NCI-H82 treated with DMSO at 0.1 percent for 48 hours (cell line): ENCODE measurements at regions not wholly inside any gene's neighbourhood (a gene's known extent, or its start where the extent isn't known, plus 50 kb on each side); places are given as distances from the start of the nearest gene placed in this dataset.

Experiments
- DNase-seq: peaks from one replicate; lab custom pipeline; 2025; ENCODE audit not compliant: unreplicated experiment; lab: John Stamatoyannopoulos, UW

DNA sequence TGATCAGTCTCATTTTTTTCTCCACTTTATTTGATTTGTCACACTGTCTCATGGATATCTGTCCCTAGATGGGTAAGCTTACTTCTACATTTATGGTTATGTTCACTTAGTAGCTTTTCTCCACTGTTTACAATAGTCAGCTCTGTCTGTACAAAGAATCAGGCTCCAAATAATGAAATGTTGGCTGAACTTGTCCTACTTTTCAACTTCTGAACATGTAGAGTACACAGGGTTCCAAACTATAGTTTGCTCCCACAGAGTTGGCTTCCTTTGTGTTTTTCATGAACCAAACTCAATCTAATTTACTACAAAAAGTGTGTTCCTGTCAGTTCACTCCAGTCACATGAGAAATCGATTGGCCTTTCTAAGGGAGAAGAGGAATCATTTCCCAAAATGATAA lies 175.0 kb downstream of the CCDC71L start:
- no peak for DNase-seq

DNA sequence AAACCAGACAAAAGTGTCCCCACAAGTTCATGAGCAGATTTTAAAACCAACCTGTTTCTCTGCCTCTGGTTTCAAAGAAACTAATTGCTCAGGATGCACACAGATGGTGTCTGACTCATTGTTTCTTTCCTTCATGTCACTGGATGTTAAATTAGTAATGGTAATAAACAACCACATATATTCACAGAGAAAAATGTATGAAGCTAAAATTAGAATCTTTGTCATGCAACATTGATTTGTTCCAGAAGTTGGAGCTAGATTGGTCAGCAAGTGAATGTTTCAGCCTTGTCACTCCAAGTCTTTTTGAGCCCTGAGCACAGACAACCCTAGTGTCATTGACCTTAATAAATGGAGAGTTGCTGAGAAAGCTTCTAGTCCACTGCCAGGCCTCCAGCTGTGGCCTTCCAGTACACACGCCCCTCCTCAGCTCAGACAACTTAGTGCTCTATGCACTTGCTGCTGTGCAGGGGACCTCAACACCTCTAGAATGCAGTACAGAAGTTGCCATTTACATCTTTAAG lies 175.9 kb downstream of the CCDC71L start:
- DNase-seq = no peak

DNA sequence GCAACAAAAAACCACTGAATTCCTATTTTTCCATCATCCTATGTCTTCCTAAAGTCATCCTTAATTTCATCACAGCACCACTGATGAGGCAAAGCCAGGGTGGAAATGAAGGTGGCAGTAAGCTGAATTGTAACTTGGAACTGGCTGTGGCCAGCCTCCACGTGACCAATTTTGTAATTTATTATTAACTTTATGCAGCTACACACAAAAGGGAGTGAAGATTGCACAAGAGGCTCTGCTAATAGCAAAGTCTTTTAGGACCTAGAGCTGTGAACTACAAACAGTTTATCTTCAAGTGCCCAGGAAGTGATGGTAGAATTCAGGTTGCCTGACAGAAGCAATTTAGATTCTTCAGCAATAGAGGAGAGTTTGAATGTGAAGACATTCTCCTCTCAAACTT lies 176.4 kb downstream of the CCDC71L start:
- no peak for DNase-seq

DNA sequence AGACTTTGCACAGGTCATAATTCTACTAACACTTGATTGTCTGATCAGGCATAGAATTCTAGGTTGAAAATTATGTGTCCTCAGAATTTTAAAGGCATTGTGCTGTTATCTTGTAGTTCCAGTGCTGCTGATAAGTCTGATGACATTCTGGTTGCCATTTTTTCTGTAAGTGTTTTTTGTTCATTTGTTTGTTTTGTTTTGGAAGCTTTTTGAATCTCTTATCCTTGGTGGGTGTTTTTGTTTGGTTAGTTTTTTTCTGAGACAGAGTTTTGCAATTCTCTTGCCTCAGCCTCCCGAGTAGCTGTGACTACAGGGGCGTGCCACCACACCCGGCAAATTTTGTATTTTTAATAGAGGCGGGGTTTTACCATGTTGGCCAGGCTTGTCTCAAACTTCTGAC lies 178.9 kb downstream of the CCDC71L start:
- no peak for DNase-seq

DNA sequence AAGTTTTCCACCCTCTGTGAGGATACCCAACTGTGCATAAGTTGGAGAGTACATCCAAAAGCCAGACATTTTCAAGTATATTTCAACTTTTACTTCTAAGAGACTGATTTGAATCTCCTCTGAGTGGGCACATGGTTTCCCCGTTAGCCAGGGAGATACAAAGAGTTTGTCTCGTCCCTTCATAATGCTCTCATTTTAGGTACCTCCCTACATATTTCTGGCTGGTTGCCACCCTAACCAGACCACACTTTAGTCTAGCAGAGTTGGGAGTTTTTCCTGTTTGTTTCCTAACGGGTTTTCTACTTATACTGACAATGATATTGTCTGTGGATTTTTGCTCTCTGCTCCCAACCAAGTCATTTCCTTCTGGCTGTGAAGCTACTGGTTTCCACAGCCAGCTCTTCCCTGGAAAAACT lies 180.3 kb downstream of the CCDC71L start:
- DNase-seq = no peak

DNA sequence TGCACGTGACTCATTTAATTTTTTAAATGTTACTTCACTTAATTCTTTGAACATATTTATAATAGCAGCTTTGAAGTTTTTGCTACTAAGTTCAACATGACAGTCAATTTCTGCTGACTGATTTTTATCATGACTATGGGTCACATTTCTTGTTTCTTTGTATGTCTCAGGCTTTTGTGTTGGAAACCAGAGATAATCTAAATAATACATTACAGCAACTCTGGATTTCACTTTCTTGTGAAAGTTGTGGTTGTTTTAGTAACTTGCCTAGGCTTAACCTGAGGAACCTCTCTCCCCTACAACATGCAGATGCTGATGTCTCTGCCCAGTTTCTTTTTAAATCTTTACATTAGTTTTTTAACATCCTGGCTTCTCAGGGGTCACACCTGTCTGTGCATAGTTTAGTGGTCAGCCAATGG lies 180.8 kb downstream of the CCDC71L start:
- DNase-seq = no peak

DNA sequence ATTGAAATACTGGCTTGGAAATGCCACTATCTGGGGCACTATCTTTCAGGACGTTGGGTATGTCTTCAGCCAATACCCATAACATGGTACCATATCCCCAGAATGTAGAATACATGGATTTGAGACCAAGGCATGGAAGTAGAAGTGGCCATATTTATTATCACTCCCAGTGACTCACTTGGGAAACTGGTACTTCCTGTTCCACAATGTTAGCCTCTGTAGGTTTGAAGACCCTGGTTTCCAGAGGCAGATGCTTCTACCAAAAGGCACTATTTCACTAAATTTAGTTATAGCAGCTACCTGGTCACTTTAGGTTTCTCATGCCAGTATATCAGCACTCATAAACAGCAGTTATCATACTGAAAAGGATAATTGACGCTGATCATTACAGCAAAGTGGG lies 184.2 kb downstream of the CCDC71L start:
- DNase-seq = no peak

DNA sequence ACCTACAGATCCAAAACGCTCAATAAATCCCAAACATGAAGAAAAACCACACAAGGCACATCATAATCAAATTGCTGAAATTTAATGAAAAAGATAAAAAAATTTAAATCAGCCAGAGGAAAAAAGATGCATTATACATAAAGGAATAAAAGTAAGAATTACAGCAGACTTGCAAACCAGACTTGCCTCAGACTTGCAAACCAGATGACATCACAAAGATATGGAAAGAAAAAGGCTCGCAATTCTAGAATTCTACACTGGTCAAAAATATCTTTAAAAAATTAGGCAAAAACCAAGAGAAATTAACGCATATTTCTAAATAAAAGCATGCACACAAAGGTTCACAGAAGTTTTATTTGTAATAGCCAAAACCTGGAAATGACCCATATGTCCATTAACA lies 188.0 kb upstream of the NAMPT start:
- DNase-seq = no peak

DNA sequence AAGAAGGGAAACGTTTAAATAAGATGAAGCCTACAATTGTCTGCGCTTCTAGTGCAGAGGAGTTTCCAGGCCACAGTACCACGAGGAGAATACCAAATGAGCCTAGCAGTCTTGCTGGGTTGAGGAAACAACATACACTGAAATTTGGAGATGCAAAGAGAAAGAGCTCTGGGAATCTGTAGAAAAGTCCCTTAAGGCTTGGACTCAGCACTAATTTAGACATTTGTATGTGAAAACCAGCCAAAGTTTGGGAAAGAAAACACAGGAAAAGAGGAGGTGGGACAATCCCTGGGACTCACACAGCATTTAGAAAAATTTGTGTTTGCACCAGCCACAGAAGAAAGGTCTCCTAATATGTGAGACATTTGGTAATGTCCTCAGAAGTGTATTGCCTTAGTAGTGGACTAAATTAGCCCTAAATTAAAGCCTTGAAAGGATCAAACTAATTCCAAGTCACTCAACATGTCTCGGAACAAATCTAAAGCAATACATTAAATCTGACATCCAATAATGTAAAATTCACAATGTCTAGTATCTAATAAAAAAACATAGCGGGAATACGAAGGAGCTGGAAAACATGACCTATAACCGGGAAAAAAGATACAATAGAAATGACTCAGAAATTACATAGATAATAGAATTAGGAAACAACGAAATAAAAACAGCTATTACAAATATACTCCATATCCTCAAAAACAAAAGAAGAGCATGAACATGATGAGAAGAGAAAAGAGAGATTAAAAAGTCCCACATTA lies 187.1 kb upstream of the NAMPT start:
- DNase-seq = no peak

DNA sequence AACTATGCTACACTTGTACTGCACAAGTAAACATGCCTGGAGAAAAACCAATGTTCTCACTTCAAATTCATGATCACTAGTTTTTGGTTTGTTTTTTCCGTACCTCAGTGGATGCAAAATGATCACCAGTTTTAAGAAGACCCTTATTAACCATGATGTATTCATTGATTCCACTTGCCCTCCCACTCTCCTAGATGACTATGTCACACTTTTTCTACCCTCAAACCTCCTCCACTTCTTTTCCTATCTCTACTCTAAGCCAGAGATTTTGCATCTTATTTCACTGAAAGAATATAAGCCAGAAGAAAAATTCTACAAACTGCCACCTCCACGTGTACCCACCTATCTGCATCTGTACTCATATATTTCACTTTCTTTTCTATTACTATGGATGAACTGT lies 186.2 kb upstream of the NAMPT start:
- DNase-seq = no peak

DNA sequence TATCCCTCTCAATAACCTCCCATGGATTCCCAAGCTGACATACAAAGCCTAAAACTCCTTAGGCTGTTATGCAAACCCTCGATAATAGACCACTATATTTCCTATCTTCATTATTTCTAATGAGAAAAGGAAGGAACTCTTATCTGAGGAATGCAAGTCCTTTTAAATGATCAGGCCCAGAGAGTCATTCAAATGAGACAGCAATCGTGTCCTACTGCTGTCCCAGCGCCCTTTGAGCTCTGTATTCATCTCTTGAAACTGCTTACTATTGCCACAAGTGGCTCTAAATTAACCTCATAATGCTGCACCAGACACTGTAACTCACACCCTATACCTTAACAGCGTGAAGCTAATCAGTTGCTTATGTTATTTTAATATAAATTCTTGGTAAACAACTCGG lies 182.1 kb upstream of the NAMPT start:
- DNase-seq = no peak

DNA sequence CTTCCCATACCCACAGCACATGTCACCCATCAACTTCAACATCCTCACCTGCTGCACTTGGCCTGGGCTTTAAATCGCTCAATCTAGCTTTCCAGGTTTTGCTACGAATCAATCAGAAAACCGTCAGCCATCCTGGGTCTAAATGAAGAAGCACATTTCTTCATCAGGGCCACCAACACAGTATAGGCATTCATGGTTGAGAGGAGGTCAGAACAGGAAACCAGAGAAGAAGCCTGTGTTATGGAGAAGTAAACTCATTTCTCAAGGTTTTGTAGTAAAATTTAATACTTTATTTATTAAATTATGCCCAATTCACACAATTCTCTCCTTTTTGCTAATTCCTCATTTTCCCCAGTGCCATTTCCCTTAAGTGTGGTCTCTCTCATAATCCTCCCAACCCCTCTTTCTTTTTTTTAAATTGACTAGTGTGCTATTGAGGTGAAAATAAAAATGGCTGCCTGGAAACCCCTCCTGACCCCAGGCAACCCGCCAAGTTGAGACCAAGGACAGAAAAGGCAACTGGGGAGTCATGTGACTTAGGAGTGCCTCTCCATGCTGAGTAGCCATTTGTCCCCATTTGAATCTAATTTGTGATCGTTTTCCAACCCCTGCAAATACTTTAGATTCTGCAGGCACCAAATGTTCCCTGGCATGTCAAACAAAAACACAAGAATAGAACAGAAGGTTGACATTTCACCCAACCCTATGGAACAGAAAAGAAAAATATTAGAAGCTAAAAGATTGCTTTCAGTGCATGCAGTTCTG lies 181.1 kb upstream of the NAMPT start:
- DNase-seq = no peak

DNA sequence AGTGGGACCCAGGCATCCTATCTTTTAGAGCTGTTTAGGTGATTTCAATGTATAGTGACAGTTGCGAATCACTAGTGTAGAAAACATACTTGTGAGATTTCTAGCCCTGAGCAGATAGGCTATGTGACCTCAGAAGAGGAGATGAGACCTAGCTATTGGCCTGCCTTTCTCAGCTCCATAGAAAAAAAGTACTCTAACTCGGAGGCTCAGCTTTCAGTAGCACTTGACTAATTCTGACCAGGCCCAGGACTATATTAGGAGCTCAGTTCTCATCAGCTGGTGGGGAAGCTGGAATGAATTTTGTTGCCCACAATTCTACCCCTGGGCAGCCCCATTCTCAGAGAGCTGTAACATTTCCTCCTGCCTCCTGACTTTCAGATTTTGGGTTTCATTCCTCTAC lies 179.9 kb upstream of the NAMPT start:
- DNase-seq = no peak

DNA sequence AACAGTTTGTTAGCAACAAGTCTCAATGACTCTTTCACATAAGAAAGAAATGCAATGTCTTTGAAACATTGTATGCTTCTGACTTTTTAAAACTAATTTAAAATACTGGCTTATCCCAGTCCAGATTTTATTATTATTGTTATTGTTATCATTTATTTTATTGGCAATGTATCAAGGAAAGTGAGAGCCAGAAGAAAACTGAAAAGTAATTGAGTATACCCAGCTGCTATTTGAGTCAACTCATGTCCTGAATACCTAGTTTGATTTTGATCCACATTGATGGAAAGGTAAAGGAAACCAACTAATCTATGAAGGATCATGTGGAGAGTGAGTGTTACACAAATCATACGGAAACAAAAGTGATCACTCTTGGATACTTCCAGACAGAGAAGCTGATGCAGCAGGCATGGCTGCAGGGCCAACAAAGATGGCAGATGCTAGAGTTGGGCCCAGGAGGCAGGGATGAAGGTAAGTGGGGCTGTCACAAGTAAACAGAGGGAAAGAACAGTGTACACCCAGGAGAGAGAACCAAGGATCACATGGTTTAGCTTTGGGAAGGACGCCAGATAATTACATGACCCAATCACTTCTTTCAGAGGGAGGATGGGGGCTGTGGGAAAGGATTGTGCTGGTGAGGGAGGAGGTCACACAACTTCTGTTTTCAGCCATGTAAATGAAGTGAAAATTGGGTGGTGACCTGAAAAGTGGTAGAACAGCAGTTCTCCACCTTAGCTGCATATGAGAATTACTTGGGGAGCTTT lies 179.2 kb upstream of the NAMPT start:
- no peak for DNase-seq

DNA sequence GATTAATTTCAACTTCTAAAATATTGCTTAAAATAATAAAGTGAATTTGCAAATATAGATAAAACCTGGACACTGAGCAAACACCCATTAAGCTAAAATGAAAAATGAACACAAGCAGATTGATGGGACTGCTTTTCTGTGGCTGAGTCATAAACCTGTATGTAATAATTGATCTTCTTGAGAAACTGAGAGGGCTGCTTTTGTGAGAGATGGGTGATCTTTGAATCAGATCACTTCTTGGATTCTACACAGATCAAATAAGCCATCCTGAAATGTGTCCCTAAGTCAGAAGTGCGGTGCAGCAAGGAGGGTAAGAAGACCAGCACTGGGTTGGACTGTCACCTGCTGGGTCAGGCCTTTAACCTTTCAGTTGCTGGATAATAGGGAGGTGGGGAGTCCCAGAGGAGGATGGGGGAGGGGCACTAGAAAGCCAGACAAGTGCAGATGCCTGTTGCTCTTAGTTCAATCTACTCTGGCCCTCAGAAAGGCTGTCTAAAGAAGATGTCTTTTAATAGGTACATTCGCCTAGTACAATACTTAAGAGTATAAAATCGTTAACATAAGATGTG lies 178.2 kb upstream of the NAMPT start:
- no peak for DNase-seq

DNA sequence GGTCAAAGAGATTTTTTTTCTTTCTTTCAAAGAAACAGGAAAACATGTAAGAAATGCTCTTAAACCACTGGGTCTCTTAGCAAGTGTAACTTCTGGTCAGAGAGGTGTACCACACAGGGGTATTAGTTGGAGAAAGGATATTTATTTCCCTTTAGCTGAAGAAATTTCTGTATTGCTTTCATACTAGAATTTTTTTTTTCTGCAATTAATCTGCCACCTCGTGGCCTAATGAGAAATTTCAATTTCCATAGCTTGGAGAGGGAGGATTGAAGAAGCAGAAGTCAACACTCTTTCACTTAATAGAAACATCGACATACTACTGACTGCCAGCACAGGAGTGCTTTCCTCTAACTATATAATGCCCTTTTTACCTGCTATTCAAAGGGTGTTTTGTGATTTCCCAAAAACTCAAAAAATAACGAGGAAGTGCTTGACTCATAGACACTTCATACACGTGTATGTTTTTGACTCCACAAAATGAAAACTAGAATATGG lies 177.6 kb upstream of the NAMPT start:
- DNase-seq = no peak

DNA sequence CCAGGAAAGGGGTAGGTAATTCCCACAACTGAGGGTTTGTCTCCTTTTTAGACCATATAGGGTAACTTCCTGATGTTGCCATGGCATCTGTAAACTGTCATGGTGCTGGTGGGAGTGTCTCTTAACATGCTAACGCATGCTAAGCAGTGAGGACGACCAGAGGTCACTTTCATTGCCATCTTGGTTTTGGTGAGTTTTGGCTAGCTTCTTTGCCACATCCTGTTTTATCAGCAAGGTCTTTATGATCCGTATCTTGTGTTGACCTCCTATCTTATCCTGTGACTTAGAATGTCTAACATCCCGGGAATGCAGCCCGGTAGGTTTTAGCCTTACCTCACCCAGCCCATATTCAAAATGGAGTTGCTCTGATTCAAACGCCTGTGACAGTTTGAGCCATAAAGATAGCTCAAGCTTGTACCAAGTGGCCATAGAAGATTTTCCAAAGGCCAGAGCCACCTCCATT lies 176.0 kb upstream of the NAMPT start:
- no peak for DNase-seq

DNA sequence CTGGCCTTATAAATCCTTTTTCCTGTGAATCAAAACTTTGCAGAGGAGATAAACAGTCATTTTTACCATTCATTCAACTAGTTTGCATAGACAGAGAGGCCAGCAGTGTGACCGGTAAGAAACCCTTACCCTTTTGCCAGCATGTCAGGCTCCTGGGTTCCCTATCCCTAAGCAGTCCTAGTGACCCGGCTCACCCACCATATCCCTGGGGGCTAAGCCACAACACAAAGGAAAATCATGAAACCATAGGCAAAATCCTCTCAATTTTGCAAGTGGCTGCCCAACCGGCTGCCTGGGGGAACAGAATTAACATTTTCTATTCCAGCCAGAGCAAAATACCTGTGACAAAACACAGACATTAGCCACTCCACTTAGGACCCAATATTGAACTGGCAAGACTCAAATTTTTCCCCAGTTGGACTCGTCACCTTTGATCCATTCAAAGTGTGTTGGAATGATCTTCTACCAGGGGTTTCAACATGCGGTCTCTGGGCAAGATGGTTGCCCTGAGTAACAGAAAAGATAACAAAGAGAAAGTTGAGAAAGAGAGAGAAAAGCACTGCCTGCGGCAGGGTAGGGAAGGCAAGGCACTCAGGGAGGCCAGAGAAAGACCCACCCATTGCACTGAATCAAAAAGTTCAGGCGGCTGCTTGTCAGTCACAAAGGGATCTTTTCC lies 174.8 kb upstream of the NAMPT start:
- DNase-seq = no peak

DNA sequence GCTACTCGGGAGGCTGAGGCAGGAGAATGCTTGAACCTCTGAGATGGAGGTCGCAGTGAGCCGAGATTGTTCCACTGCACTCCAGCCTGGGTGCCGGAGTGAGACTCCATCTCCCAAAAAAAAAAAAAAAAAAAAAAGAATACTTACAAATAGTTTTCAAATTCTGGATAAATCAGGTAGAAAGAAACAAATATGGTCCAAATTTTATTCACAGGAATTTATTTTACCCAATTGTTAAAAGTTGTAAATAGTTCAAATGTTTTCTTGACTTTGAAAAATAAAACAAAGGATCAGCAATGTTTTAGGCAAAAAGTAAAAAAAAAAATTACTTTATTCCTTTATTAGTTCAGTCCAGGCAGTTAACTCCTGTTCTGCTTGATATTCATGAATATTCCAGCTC lies 172.9 kb upstream of the NAMPT start:
- DNase-seq = no peak

DNA sequence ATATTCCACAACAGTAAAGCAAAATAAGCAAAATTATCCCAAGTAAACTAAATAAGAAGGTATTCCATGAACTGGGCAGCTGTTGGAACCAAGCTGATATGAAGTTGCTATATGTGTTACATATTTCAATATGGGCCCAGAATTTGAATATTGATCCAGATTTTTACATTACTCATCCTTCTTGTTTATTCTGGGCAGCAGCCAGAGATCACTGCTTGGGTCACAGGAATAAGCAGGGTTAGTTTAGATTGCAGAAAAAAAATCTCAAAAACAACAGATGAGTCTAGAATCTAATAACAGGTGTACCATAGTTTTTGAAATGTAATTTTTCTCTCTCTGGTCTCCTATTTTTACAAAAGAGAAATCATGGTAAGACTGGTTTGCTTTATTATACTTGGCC lies 171.5 kb upstream of the NAMPT start:
- DNase-seq = no peak
